Type B pancreatic cell (in vitro differentiated cells): ENCODE measurements at regions not wholly inside any gene's neighbourhood (a gene's known extent, or its start where the extent isn't known, plus 50 kb on each side); places are given as distances from the start of the nearest gene placed in this dataset.
"Not testable (repeated sequence)": the region's sequence is repeated elsewhere in the genome, so short reads cannot be mapped to it uniquely, and the experiment has no call there.

Source experiments
- DNase-seq: peaks from one replicate; pipeline ENCODE4 v3.0.0; 2021; ENCODE audit warnings: mixed read lengths; ENCODE audit not compliant: unreplicated experiment; ENCODE audit errors: extremely low spot score
- H3K27ac Mint-ChIP-seq: 2 replicates; pipeline ENCODE4 v1.8.0; 2021; ENCODE audit warnings: mild to moderate bottlenecking, mixed read lengths
- H3K27me3 Mint-ChIP-seq: 2 replicates; pipeline ENCODE4 v1.8.0; 2021; ENCODE audit warnings: mixed read lengths
- H3K36me3 Mint-ChIP-seq: 2 replicates; pipeline ENCODE4 v1.8.0; 2021; ENCODE audit warnings: mixed read lengths
- H3K4me1 Mint-ChIP-seq: one replicate; pipeline ENCODE4 v1.8.0; 2021; ENCODE audit warnings: mixed read lengths; ENCODE audit not compliant: unreplicated experiment
- H3K4me3 Mint-ChIP-seq: 2 replicates; pipeline ENCODE4 v1.8.0; 2021; ENCODE audit warnings: mild to moderate bottlenecking, mixed read lengths
- H3K9me3 Mint-ChIP-seq: 2 replicates; pipeline ENCODE4 v1.8.0; 2021; ENCODE audit warnings: mixed read lengths
- TF ChIP-seq, protein P1 (sequence below): fragments of 200-600 bp; sonication (generic); conservative IDR thresholded peaks from 2 replicates; pipeline ENCODE4 v1.5.0; 2021; ENCODE audit warnings: antibody characterized with exemption, mild to moderate bottlenecking

DNA sequence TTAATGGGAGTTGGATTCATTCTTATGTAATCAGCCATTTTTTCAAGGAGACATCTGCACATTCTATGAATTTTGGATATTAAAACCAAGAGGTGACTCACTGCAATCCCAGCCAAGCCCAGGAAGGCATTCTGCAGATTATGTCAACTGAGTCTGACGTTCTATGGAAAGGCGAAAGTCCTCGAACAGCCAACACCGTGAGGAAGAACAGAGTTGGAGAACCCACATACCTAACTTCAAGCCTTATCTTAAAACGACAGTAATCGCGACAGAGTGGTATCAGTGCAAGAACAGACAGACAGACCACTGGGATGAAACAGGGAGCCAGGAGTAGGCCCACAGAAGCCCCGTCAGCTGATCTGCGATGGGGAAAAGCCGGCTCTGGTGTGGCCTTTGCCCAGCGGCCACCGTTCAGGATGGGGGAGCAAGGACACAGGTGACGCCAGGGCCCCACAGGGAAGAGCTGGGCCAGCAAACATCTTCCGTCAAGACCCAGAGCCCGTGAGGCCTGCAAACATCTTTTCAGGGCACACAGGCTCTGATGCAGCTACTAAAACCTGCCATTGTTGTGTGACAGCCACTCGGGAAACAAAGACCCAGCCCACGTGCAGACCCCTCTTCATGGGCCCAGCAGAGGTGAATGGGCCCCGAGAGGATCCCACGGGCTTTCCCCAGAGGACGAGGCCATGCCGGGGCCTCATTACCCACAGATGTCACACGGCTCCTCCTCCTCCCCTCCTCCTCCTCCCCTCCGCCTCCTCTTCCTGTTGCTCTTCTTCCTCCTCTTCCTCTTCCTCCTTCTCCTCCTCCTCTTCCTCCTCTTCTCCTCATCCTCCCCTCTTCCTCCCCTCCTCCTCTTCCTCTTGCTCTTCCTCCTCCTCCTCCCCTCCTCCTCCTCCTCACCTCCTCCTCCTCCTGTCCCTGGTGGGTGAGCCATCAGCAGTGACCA, 277.6 kb downstream of the ADGRD1 start:
- Mint-ChIP-seq H3K4me1 (peaks cover 31% of the 10 kb centered on the region), H3K36me3 (no peaks in the 10 kb centered on the region), H3K27me3 (no peaks in the 10 kb centered on the region), H3K27ac (peak overlapping the region; percentile 70), H3K9me3 (no peaks in the 10 kb centered on the region), H3K4me3 (no peak overlapping the region)
- DNase-seq: no peak
- TF ChIP-seq, protein P1, sequence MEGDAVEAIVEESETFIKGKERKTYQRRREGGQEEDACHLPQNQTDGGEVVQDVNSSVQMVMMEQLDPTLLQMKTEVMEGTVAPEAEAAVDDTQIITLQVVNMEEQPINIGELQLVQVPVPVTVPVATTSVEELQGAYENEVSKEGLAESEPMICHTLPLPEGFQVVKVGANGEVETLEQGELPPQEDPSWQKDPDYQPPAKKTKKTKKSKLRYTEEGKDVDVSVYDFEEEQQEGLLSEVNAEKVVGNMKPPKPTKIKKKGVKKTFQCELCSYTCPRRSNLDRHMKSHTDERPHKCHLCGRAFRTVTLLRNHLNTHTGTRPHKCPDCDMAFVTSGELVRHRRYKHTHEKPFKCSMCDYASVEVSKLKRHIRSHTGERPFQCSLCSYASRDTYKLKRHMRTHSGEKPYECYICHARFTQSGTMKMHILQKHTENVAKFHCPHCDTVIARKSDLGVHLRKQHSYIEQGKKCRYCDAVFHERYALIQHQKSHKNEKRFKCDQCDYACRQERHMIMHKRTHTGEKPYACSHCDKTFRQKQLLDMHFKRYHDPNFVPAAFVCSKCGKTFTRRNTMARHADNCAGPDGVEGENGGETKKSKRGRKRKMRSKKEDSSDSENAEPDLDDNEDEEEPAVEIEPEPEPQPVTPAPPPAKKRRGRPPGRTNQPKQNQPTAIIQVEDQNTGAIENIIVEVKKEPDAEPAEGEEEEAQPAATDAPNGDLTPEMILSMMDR: no peak

DNA sequence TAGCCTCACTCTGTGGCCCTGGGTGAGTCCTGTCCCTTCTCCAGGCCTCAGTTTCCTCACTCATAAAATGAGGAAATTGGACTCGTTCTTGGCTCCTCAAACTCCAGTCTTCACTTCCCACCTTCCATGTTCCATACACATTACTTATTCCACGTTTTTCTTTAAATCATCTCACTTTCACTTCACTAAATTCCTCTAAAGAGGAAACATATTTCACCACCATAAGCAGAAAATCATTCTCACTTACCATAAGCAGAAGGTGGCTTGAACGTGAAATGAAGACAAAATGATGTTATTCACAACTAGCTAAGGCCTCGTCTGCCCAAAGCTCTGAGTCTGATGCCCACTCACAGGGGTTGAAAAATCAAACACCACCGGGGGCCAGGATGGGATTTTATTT, 278.3 kb downstream of the ADGRD1 start:
- Mint-ChIP-seq H3K4me3 (no peak overlapping the region), H3K27ac (no peak overlapping the region), H3K4me1 (peaks cover 31% of the 10 kb centered on the region), H3K9me3 (no peaks in the 10 kb centered on the region), H3K27me3 (no peaks in the 10 kb centered on the region), H3K36me3 (no peaks in the 10 kb centered on the region)
- no peak for DNase-seq
- TF ChIP-seq, protein P1: no peak

DNA sequence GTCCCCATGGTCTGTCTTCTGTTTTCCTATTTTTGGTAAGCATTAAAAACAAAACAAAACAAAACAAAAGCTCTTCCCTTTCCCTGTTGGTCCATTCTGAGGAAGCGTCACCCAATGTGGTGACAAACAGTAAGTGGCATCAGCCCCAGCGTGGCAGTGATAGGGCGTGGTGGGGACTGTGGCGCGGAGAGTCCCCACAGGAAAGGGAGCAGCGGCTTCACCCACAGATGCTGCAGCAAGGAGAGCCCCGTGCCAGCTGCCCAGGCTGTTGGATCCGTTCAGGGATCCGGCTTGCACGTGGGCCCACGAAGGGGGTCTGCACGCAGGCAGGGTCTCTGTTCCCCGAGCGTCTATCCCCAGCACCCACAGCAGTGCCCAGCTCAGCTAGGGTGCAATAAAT, 279.2 kb downstream of the ADGRD1 start:
- not testable (repeated sequence) for H3K36me3 Mint-ChIP-seq, H3K27me3 Mint-ChIP-seq, H3K27ac Mint-ChIP-seq, H3K4me3 Mint-ChIP-seq, H3K9me3 Mint-ChIP-seq, DNase-seq
- H3K4me1 Mint-ChIP-seq: peaks cover 31% of the 10 kb centered on the region

DNA sequence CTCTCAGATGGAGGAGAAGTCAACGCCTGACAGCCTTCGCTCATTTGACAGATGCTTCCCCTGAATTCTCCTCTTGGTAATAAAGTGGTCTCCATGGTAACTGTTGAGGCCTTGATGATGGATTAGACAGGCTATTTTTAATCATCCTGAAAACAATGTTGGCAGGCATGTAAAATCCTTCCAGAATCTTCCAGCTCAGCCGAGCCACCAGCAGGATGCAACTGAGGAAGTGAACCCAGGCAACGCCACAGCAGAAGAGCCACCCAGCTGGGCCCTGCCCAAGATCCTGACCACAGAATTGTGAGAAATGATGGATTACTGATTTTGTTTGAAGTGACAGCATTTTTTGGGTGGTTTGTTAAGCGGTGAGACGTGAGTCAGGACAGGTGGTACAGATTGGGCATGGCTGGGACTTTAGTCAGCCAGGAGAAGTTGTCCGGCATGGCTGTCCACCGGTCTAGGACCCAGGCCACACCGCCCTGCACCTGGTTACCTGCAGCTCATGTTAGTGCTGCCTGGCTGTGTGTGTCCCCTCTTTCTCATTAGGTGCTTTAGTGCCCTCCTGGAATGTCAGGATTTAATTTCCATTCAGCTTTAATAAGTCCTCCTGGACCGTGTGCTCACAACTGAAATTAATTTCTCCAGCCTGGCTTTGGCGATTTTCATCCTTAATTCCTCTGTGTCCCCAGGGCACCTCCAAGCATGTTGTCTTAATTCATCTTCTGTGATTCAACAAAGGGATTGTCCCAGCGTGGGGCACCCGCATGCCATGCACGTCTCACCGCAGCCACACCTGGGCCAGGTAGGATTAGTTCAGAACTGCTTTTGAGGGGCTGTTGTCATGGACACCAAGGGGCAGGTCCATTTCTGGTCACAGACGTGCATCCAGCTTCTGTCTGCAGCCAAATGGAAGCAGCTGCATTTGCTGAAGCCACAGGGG, 280.4 kb downstream of the ADGRD1 start:
- not testable (repeated sequence) for H3K27me3 Mint-ChIP-seq
- H3K27ac Mint-ChIP-seq: peak overlapping the region; percentile 95

DNA sequence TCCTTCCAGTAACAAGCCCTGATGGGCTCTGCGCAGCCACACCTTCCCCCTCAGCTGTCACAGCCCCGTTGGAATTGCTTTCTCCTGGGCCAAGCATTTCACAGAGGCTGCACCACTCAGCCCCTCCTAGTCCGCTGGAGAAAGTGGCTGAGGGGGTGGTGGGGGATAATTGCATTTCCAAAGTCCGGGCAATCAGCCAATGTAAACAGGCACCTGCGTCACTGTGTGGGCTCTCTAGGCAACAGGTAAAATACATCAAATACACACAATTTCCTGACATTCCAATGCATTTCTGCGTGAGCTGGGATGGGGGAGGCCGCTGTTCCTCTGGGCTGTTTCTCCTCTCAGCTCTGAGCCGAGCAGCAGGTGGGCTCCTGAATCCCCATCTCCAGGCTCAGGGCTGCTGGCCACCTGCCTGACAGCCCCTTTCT, 281.1 kb downstream of the ADGRD1 start:
- H3K4me3 Mint-ChIP-seq, DNase-seq, H3K36me3 Mint-ChIP-seq, H3K27ac Mint-ChIP-seq, H3K27me3 Mint-ChIP-seq, H3K9me3 Mint-ChIP-seq: not testable (repeated sequence)
- H3K4me1 Mint-ChIP-seq: peaks cover 18% of the 10 kb centered on the region

More for the DNA sequence above, 280.4 kb downstream of the ADGRD1 start:
- DNase-seq, H3K36me3 Mint-ChIP-seq, H3K9me3 Mint-ChIP-seq: not testable (repeated sequence)
- Mint-ChIP-seq H3K4me3 (peak overlapping the region; percentile 31), H3K4me1 (peaks cover 24% of the 10 kb centered on the region)

DNA sequence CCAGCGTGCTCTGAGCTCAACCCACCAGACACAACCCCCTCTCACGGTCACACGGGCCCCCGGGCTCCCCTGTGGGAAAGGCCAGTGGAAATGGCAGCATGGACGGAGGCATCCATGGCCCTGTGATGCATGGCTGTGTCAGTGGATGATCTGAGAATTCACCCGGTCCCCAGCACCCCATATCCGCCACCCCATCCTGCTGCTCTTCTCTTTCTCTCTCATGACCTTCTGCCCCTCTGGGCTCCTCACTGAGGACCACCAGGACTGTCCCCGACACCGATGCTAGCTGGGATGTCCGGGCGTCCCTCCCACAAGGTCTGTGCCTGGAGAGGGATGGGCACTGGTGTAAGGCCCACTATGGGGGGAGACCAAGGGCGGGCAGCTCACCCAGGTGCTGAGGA, 282.2 kb downstream of the ADGRD1 start:
- no peaks in the 10 kb centered on the region for H3K9me3 Mint-ChIP-seq
- no peak for DNase-seq
- peak overlapping the region; percentile 65 for H3K27ac Mint-ChIP-seq
- H3K27me3 Mint-ChIP-seq: no peaks in the 10 kb centered on the region
- no peak overlapping the region for H3K4me3 Mint-ChIP-seq
- peaks cover 8% of the 10 kb centered on the region for H3K4me1 Mint-ChIP-seq
- H3K36me3 Mint-ChIP-seq: no peaks in the 10 kb centered on the region
- TF ChIP-seq, protein P1: no peak
